GM12864 (cell line): ENCODE measurements at regions not wholly inside any gene's neighbourhood (a gene's known extent, or its start where the extent isn't known, plus 50 kb on each side); places are given as distances from the start of the nearest gene placed in this dataset.

ENCODE experiments used
- DNase-seq: peaks from one replicate; pipeline ENCODE4 v3.0.0-alpha.2; 2011; ENCODE audit warnings: low read depth
- H3K4me3 ChIP-seq: 2 replicates; pipeline ENCODE4 v1.5.1; 2011; ENCODE audit warnings: mild to moderate bottlenecking, low read depth, low read length, control low read depth
- CTCF ChIP-seq: IDR thresholded peaks from 2 replicates; pipeline ENCODE4 v1.5.1; 2011; ENCODE audit warnings: low read depth, mild to moderate bottlenecking, moderate library complexity, low read length, control low read depth, inconsistent platforms; ENCODE audit errors: missing control alignments

GRCh38 chr1:214882616-214883015, 199.9 kb upstream of the KCNK2 start:
- DNase-seq: no peak
- H3K4me3 ChIP-seq: no peak overlapping the region
- TF ChIP-seq CTCF: no peak

GRCh38 chr1:214895011-214895600, 187.4 kb upstream of the KCNK2 start:
- no peak for DNase-seq
- H3K4me3 ChIP-seq: no peak overlapping the region
- TF ChIP-seq CTCF: no peak

GRCh38 chr1:214896921-214897320, 185.6 kb upstream of the KCNK2 start:
- DNase-seq: no peak
- TF ChIP-seq CTCF: no peak
- H3K4me3 ChIP-seq: no peak overlapping the region

GRCh38 chr1:214897581-214897980, 185.0 kb upstream of the KCNK2 start:
- TF ChIP-seq CTCF: no peak
- DNase-seq: no peak
- H3K4me3 ChIP-seq: no peak overlapping the region

GRCh38 chr1:214898161-214898560, 184.4 kb upstream of the KCNK2 start:
- no peak overlapping the region for H3K4me3 ChIP-seq
- no peak for DNase-seq
- TF ChIP-seq CTCF: no peak

GRCh38 chr1:214898718-214899117, 183.8 kb upstream of the KCNK2 start:
- no peak for TF ChIP-seq CTCF
- H3K4me3 ChIP-seq: no peak overlapping the region
- no peak for DNase-seq

- TF ChIP-seq CTCF: no peak
- no peak for DNase-seq
- H3K4me3 ChIP-seq: no peak overlapping the region
Measured at GRCh38 chr1:214899908-214900460, 182.6 kb upstream of the KCNK2 start.
